Suprapubic skin (tissue), 4 donors: ENCODE measurements at regions not wholly inside any gene's neighbourhood (a gene's known extent, or its start where the extent isn't known, plus 50 kb on each side); places are given as distances from the start of the nearest gene placed in this dataset.

Experiments
- DNase-seq, 2 donors: peaks; one replicate each; pipeline ENCODE4 v3.0.0-alpha.2; 2019; ENCODE audit warnings: low spot score in 2 of 2
- H3K27ac ChIP-seq: fragments of 200-600 bp; sonication (generic); one replicate; pipeline ENCODE4 v1.5.1; 2019
- H3K27me3 ChIP-seq: fragments of 200-600 bp; sonication (generic); one replicate; pipeline ENCODE4 v1.5.1; 2019
- H3K36me3 ChIP-seq: fragments of 200-600 bp; sonication (generic); one replicate; pipeline ENCODE4 v1.5.1; 2019
- H3K4me1 ChIP-seq: fragments of 200-600 bp; sonication (generic); one replicate; pipeline ENCODE4 v1.5.1; 2019
- H3K4me3 ChIP-seq: fragments of 200-600 bp; sonication (generic); one replicate; pipeline ENCODE4 v1.5.1; 2019; ENCODE audit warnings: mild to moderate bottlenecking
- H3K9me3 ChIP-seq: fragments of 200-600 bp; sonication (generic); one replicate; pipeline ENCODE4 v1.5.1; 2019
- CTCF ChIP-seq, 2 donors: fragments of 200-600 bp in 1 of 2; fragments of 450-650 bp in 1 of 2; sonication (generic) in 1 of 2; IDR thresholded peaks; one replicate each; pipeline ENCODE4 v1.5.1; 2016 to 2019; ENCODE audit warnings: antibody characterized with exemption in 2 of 2, mild to moderate bottlenecking in 1 of 2, moderate library complexity in 1 of 2
- EP300 ChIP-seq: sonication (generic); formaldehyde crosslinking; IDR thresholded peaks from one replicate; pipeline ENCODE4 v1.6.1; 2017; ENCODE audit warnings: antibody characterized with exemption
- POLR2A ChIP-seq, 2 donors: fragments of 450-650 bp; IDR thresholded peaks; one replicate each; pipeline ENCODE4 v1.6.1; 2017; ENCODE audit warnings: antibody characterized with exemption in 2 of 2, mild to moderate bottlenecking in 2 of 2, moderate library complexity in 2 of 2
- POLR2AphosphoS5 ChIP-seq, 3 donors: sonication (generic); formaldehyde crosslinking; IDR thresholded peaks; one replicate each; pipeline ENCODE4 v1.6.1; 2017; ENCODE audit warnings: antibody characterized with exemption in 3 of 3
- WGBS: methylation state at CpG from one replicate; pipeline ENCODE4 v1.1.5; 2018; 5-methylcytosine and 5-hydroxymethylcytosine counted together

GRCh38 chr2:554444-554843 lies 122.8 kb downstream of the TMEM18 start:
- no peak for DNase-seq
- peaks cover 4% of the 10 kb centered on the region for H3K27me3 ChIP-seq
- 79% methylated on average over 13 of the region's 13 CpGs for WGBS
- no peaks in the 10 kb centered on the region for H3K36me3 ChIP-seq
- TF ChIP-seq EP300 (no peak), POLR2AphosphoS5 (IDR thresholded peaks at IDR 0.05) (no peak), CTCF (IDR thresholded peaks at IDR 0.05) (no peak), POLR2A (IDR thresholded peaks at IDR 0.05) (no peak)
- no peak overlapping the region for H3K27ac ChIP-seq
- no peak overlapping the region for H3K4me3 ChIP-seq
- no peaks in the 10 kb centered on the region for H3K4me1 ChIP-seq
- H3K9me3 ChIP-seq, result no peaks in the 10 kb centered on the region

- TF ChIP-seq POLR2A (IDR thresholded peaks at IDR 0.05), result no peak
- no peak for TF ChIP-seq POLR2AphosphoS5 (IDR thresholded peaks at IDR 0.05)
- TF ChIP-seq CTCF (IDR thresholded peaks at IDR 0.05), result no peak
- no peak for TF ChIP-seq EP300
- Histone ChIP-seq H3K9me3 (no peaks in the 10 kb centered on the region), H3K27me3 (peaks cover 8% of the 10 kb centered on the region), H3K4me3 (no peak overlapping the region), H3K36me3 (no peaks in the 10 kb centered on the region), H3K27ac (no peak overlapping the region), H3K4me1 (no peaks in the 10 kb centered on the region)
- WGBS, result 81% methylated on average over 14 of the region's 14 CpGs
- no peak for DNase-seq
Observed at GRCh38 chr2:552906-553305, 124.3 kb downstream of the TMEM18 start.

- TF ChIP-seq EP300 (no peak), CTCF (IDR thresholded peaks at IDR 0.05) (no peak), POLR2AphosphoS5 (IDR thresholded peaks at IDR 0.05) (no peak), POLR2A (IDR thresholded peaks at IDR 0.05) (no peak)
- no peaks in the 10 kb centered on the region for H3K9me3 ChIP-seq
- H3K4me3 ChIP-seq, result no peak overlapping the region
- H3K27me3 ChIP-seq, result peaks cover 20% of the 10 kb centered on the region
- DNase-seq, result no peak
- H3K27ac ChIP-seq, result no peak overlapping the region
- WGBS, result 95% methylated on average over 13 of the region's 13 CpGs
- H3K4me1 ChIP-seq, result no peaks in the 10 kb centered on the region
- no peaks in the 10 kb centered on the region for H3K36me3 ChIP-seq
Observed at GRCh38 chr2:551621-552020, 125.6 kb downstream of the TMEM18 start.

GRCh38 chr2:550860-551567 lies 126.2 kb downstream of the TMEM18 start:
- H3K9me3 ChIP-seq, result no peaks in the 10 kb centered on the region
- no peaks in the 10 kb centered on the region for H3K36me3 ChIP-seq
- peaks cover 20% of the 10 kb centered on the region for H3K27me3 ChIP-seq
- TF ChIP-seq POLR2AphosphoS5 (IDR thresholded peaks at IDR 0.05) (no peak), EP300 (no peak), POLR2A (IDR thresholded peaks at IDR 0.05) (no peak), CTCF (IDR thresholded peaks at IDR 0.05) (no peak)
- DNase-seq, result no peak
- 80% methylated on average over 13 of the region's 13 CpGs for WGBS
- no peak overlapping the region for H3K27ac ChIP-seq
- H3K4me1 ChIP-seq, result peaks cover 5% of the 10 kb centered on the region
- H3K4me3 ChIP-seq, result no peak overlapping the region

- no peak overlapping the region for H3K27ac ChIP-seq
- DNase-seq, result no peak
- no peaks in the 10 kb centered on the region for H3K9me3 ChIP-seq
- peaks cover 19% of the 10 kb centered on the region for H3K27me3 ChIP-seq
- H3K4me3 ChIP-seq, result no peak overlapping the region
- peaks cover 8% of the 10 kb centered on the region for H3K4me1 ChIP-seq
- WGBS, result 56% methylated on average over 22 of the region's 24 CpGs
- H3K36me3 ChIP-seq, result no peaks in the 10 kb centered on the region
- no peak for TF ChIP-seq POLR2A (IDR thresholded peaks at IDR 0.05)
- TF ChIP-seq CTCF (IDR thresholded peaks at IDR 0.05), result no peak
- no peak for TF ChIP-seq POLR2AphosphoS5 (IDR thresholded peaks at IDR 0.05)
- no peak for TF ChIP-seq EP300
Observed at GRCh38 chr2:545711-546650, 131.2 kb downstream of the TMEM18 start.
